DMS114 treated with DMSO at 0.1 percent for 48 hours (cell line): ENCODE measurements at regions not wholly inside any gene's neighbourhood (a gene's known extent, or its start where the extent isn't known, plus 50 kb on each side); places are given as distances from the start of the nearest gene placed in this dataset.
A peak's percentile ranks its signal among the peaks of the same experiment; 100 is the strongest.

Source experiments
- DNase-seq: peaks from one replicate; lab custom pipeline; 2025; ENCODE audit not compliant: unreplicated experiment; lab: John Stamatoyannopoulos, UW

GRCh38 chr4:138964716-138965426, 50.7 kb upstream of the NOCT start:
- DNase-seq: no peak

GRCh38 chr4:138963412-138963811, 52.2 kb upstream of the NOCT start:
- no peak for DNase-seq

- DNase-seq: no peak
Measured at GRCh38 chr4:138961664-138962063, 53.9 kb upstream of the NOCT start.

- DNase-seq: no peak
Measured at GRCh38 chr4:138961129-138961528, 54.5 kb upstream of the NOCT start.

GRCh38 chr4:138960175-138960710, 55.3 kb upstream of the NOCT start:
- DNase-seq: no peak

GRCh38 chr4:138959097-138959815, 56.3 kb upstream of the NOCT start:
- DNase-seq: no peak

- no peak for DNase-seq
Measured at GRCh38 chr4:138958519-138958918, 57.1 kb upstream of the NOCT start.

- DNase-seq: no peak
Measured at GRCh38 chr4:138957302-138957701, 58.3 kb upstream of the NOCT start.

- no peak for DNase-seq
Measured at GRCh38 chr4:138954428-138954827, 61.2 kb upstream of the NOCT start.

- DNase-seq: no peak
Measured at GRCh38 chr4:138953961-138954371, 61.6 kb upstream of the NOCT start.

- no peak for DNase-seq
Measured at GRCh38 chr4:138952411-138952810, 63.2 kb upstream of the NOCT start.

- no peak for DNase-seq
Measured at GRCh38 chr4:138951764-138952163, 63.8 kb upstream of the NOCT start.

- no peak for DNase-seq
Measured at GRCh38 chr4:138949866-138950265, 65.7 kb upstream of the NOCT start.

- DNase-seq: no peak
Measured at GRCh38 chr4:138948918-138949317, 66.7 kb upstream of the NOCT start.

GRCh38 chr4:138946306-138946705, 69.3 kb upstream of the NOCT start:
- no peak for DNase-seq

GRCh38 chr4:138945840-138946239, 69.7 kb upstream of the NOCT start:
- DNase-seq: no peak

- DNase-seq: no peak
Measured at GRCh38 chr4:138945401-138945800, 70.2 kb upstream of the NOCT start.

GRCh38 chr4:138943893-138944292, 71.7 kb upstream of the NOCT start:
- no peak for DNase-seq

GRCh38 chr4:138941037-138941436, 74.5 kb upstream of the NOCT start:
- no peak for DNase-seq

- no peak for DNase-seq
Measured at GRCh38 chr4:138939960-138940359, 75.6 kb upstream of the NOCT start.

- DNase-seq: peak; percentile 18
Measured at GRCh38 chr4:138938366-138938690, 77.3 kb upstream of the NOCT start.

- no peak for DNase-seq
Measured at GRCh38 chr4:138935135-138935807, 80.3 kb upstream of the NOCT start.
